ENCODE measurements at regions not wholly inside any gene's neighbourhood (a gene's known extent, or its start where the extent isn't known, plus 50 kb on each side); places are given as distances from the start of the nearest gene placed in this dataset.

- TF ChIP-seq CBX8 (IDR thresholded peaks at IDR 0.05; ENCODE audit: borderline replicate concordance, low read depth, low read length) (no peak), TCF12 (IDR thresholded peaks at IDR 0.05; ENCODE audit: low read depth, low read length) (no peak), TAF7 (optimal IDR thresholded peaks at IDR 0.05; ENCODE audit: borderline replicate concordance, low read depth, low read length) (no peak), SP2 (IDR thresholded peaks at IDR 0.05; ENCODE audit: low read length) (no peak), RAD21 (IDR thresholded peaks at IDR 0.05 in 1 of 2, conservative IDR thresholded peaks at IDR 0.05 in 1 of 2; ENCODE audit: low read depth in 2 of 2, low read length in 2 of 2) (no peak), JUND (IDR thresholded peaks at IDR 0.05; ENCODE audit: low read length) (no peak)
Observed at GRCh38 chr9:107147134-107147533, 135.9 kb upstream of the RAD23B start (continued).
